Liver (tissue), 7 donors: ENCODE measurements at regions not wholly inside any gene's neighbourhood (a gene's known extent, or its start where the extent isn't known, plus 50 kb on each side); places are given as distances from the start of the nearest gene placed in this dataset.

Experiments used
- DNase-seq: peaks from one replicate; pipeline ENCODE4 v3.0.0-alpha.2; 2017; ENCODE audit warnings: low spot score
- H3K27ac ChIP-seq, 2 donors: one replicate each; pipeline ENCODE4 v1.7.0; 2013; ENCODE audit warnings: inconsistent platforms in 2 of 2, low read length in 2 of 2, control low read depth in 1 of 2, low read depth in 1 of 2, mild to moderate bottlenecking in 1 of 2
- H3K27me3 ChIP-seq, 4 donors: one replicate each; pipeline versions ENCODE4 v1.6.1 to v1.7.0; 2013; ENCODE audit warnings: low read length in 3 of 4, inconsistent platforms in 1 of 4, mild to moderate bottlenecking in 1 of 4, moderate library complexity in 1 of 4; ENCODE audit not compliant: control insufficient read depth in 4 of 4, insufficient read depth in 4 of 4
- H3K36me3 ChIP-seq, 4 donors: one replicate each; pipeline versions ENCODE4 v1.6.1 to v1.7.0; 2013; ENCODE audit warnings: low read length in 3 of 4, mild to moderate bottlenecking in 3 of 4, low read depth in 1 of 4, moderate library complexity in 1 of 4; ENCODE audit not compliant: control insufficient read depth in 4 of 4, insufficient read depth in 3 of 4
- H3K4me1 ChIP-seq, 4 donors: one replicate each; pipeline versions ENCODE4 v1.6.1 to v1.7.0; 2013; ENCODE audit warnings: low read length in 3 of 4, mild to moderate bottlenecking in 3 of 4, moderate library complexity in 1 of 4; ENCODE audit not compliant: control insufficient read depth in 4 of 4, insufficient read depth in 4 of 4
- H3K4me3 ChIP-seq, 3 donors: one replicate each; pipeline versions ENCODE4 v1.6.1 to v1.7.0; 2013; ENCODE audit warnings: low read length in 3 of 3, control low read depth in 1 of 3, low read depth in 1 of 3, mild to moderate bottlenecking in 1 of 3
- H3K9ac ChIP-seq, 2 donors: one replicate each; pipeline ENCODE4 v1.7.0; 2013; ENCODE audit warnings: low read length in 2 of 2, mild to moderate bottlenecking in 2 of 2, moderate library complexity in 2 of 2, control low read depth in 1 of 2, low read depth in 1 of 2
- H3K9me3 ChIP-seq, 4 donors: one replicate each; pipeline versions ENCODE4 v1.6.1 to v1.7.0; 2013; ENCODE audit warnings: low read length in 3 of 4; ENCODE audit not compliant: control insufficient read depth in 4 of 4
- ATF3 ChIP-seq: IDR thresholded peaks from 2 replicates; pipeline ENCODE4 v1.6.1; 2016; ENCODE audit warnings: antibody characterized with exemption
- EGR1 ChIP-seq, 2 donors: IDR thresholded peaks; 2 replicates each; pipeline ENCODE4 v1.6.1; 2016 to 2018; ENCODE audit warnings: antibody characterized with exemption in 2 of 2, low read depth in 2 of 2
- FOXA2 ChIP-seq: IDR thresholded peaks from 2 replicates; pipeline ENCODE4 v1.6.1; 2016; ENCODE audit warnings: antibody characterized with exemption
- GABPA ChIP-seq, 2 donors: IDR thresholded peaks in 1 of 2; conservative IDR thresholded peaks in 1 of 2; 2 replicates each; pipeline ENCODE4 v1.6.1; 2016; ENCODE audit warnings: antibody characterized with exemption in 2 of 2, mild to moderate bottlenecking in 1 of 2, moderate library complexity in 1 of 2
- HNF4A ChIP-seq, 2 donors: conservative IDR thresholded peaks; 2 replicates each; pipeline ENCODE4 v1.6.1; 2016; ENCODE audit warnings: antibody characterized with exemption in 2 of 2, mild to moderate bottlenecking in 2 of 2
- HNF4G ChIP-seq: IDR thresholded peaks from 2 replicates; pipeline ENCODE4 v1.6.1; 2016; ENCODE audit warnings: antibody characterized with exemption
- JUND ChIP-seq, 2 donors: IDR thresholded peaks; 2 replicates each; pipeline ENCODE4 v1.6.1; 2016; ENCODE audit warnings: antibody characterized with exemption in 2 of 2
- MAX ChIP-seq: IDR thresholded peaks from 2 replicates; pipeline ENCODE4 v1.6.1; 2016; ENCODE audit warnings: antibody characterized with exemption
- NR2F2 ChIP-seq: IDR thresholded peaks from 2 replicates; pipeline ENCODE4 v1.6.1; 2016; ENCODE audit warnings: antibody characterized with exemption
- RAD21 ChIP-seq, 2 donors: IDR thresholded peaks; 2 replicates each; pipeline ENCODE4 v1.6.1; 2016; ENCODE audit warnings: antibody characterized with exemption in 2 of 2, mild to moderate bottlenecking in 2 of 2
- REST ChIP-seq: IDR thresholded peaks from 2 replicates; pipeline ENCODE4 v1.6.1; 2016; ENCODE audit warnings: antibody characterized with exemption, mild to moderate bottlenecking
- RXRA ChIP-seq, 2 donors: IDR thresholded peaks; 2 replicates each; pipeline ENCODE4 v1.6.1; 2017 to 2018; ENCODE audit warnings: antibody characterized with exemption in 2 of 2, mild to moderate bottlenecking in 1 of 2
- SP1 ChIP-seq: IDR thresholded peaks from 2 replicates; pipeline ENCODE4 v1.6.1; 2018; ENCODE audit warnings: antibody characterized with exemption, mild to moderate bottlenecking
- TAF1 ChIP-seq: conservative IDR thresholded peaks from 2 replicates; pipeline ENCODE4 v1.6.1; 2016; ENCODE audit warnings: antibody characterized with exemption, mild to moderate bottlenecking
- YY1 ChIP-seq: IDR thresholded peaks from 2 replicates; pipeline ENCODE4 v1.6.1; 2016; ENCODE audit warnings: antibody characterized with exemption, mild to moderate bottlenecking
- ZBTB33 ChIP-seq: IDR thresholded peaks from 2 replicates; pipeline ENCODE4 v1.6.1; 2016; ENCODE audit warnings: antibody characterized with exemption
- WGBS: extraction: QIAGEN DNeasy Blood & Tissue Kit; methylation state at CpG from one replicate; pipeline ENCODE4 v1.1.7; 2013; 5-methylcytosine and 5-hydroxymethylcytosine counted together
- donor health status: healthy.
- donor health status: healthy.
- donor health status: healthy.
- donor health status: healthy.

GRCh38 chr4:104418286-104418685, 76.4 kb downstream of the CXXC4 start:
- H3K4me1 ChIP-seq = peaks cover 0 to 2% (median 0%) of the 10 kb centered on the region in 4 donors
- DNase-seq = no peak
- H3K9ac ChIP-seq = no peak overlapping the region
- no peaks in the 10 kb centered on the region for H3K27me3 ChIP-seq
- no peak overlapping the region for H3K4me3 ChIP-seq
- H3K36me3 ChIP-seq = no peaks in the 10 kb centered on the region
- WGBS = 85% methylated on average over 2 of the region's 2 CpGs
- TF ChIP-seq SP1 = no peak
- TF ChIP-seq MAX = no peak
- TF ChIP-seq HNF4G = no peak
- TF ChIP-seq JUND (IDR thresholded peaks at IDR 0.05) = no peak
- TF ChIP-seq YY1 = no peak
- TF ChIP-seq ZBTB33 = no peak
- no peak for TF ChIP-seq HNF4A (conservative IDR thresholded peaks at IDR 0.05)
- no peak for TF ChIP-seq TAF1
- no peaks in the 10 kb centered on the region for H3K9me3 ChIP-seq
- H3K27ac ChIP-seq = no peak overlapping the region

- 88% methylated on average over 3 of the region's 3 CpGs for WGBS
Measured at GRCh38 chr4:104417357-104417882, 77.3 kb downstream of the CXXC4 start.

More at GRCh38 chr4:104417357-104417882, 77.3 kb downstream of the CXXC4 start:
- TF ChIP-seq YY1 = no peak
- TF ChIP-seq NR2F2 = no peak
- TF ChIP-seq SP1 = no peak
- TF ChIP-seq REST = no peak
- TF ChIP-seq RXRA (IDR thresholded peaks at IDR 0.05) = no peak
- TF ChIP-seq HNF4G = no peak
- TF ChIP-seq ATF3 = no peak
- TF ChIP-seq JUND (IDR thresholded peaks at IDR 0.05) = no peak
- TF ChIP-seq GABPA (IDR thresholded peaks at IDR 0.05 in 1 of 2, conservative IDR thresholded peaks at IDR 0.05 in 1 of 2) = no peak
- no peak for TF ChIP-seq RAD21 (IDR thresholded peaks at IDR 0.05)
- no peak for TF ChIP-seq MAX
- TF ChIP-seq EGR1 (IDR thresholded peaks at IDR 0.05; ENCODE audit: low read depth in 2 of 2) = no peak
- TF ChIP-seq FOXA2 = no peak
- Histone ChIP-seq H3K9me3 (no peaks in the 10 kb centered on the region), H3K36me3 (no peaks in the 10 kb centered on the region), H3K4me3 (no peak overlapping the region), H3K9ac (no peak overlapping the region), H3K27ac (no peak overlapping the region), H3K27me3 (no peaks in the 10 kb centered on the region), H3K4me1 (peaks cover 0 to 2% (median 0%) of the 10 kb centered on the region in 4 donors)
- DNase-seq = no peak
